Neural cell (in vitro differentiated cells): ENCODE measurements at regions not wholly inside any gene's neighbourhood (a gene's known extent, or its start where the extent isn't known, plus 50 kb on each side); places are given as distances from the start of the nearest gene placed in this dataset.

ENCODE experiments used
- H2AFZ ChIP-seq: fragments of 200-600, 300-800 bp; sonication (generic), shearing (Covaris generic); 2 replicates; pipeline ENCODE4 v1.6.0; 2014; ENCODE audit warnings: low read depth, mild to moderate bottlenecking, antibody characterized with exemption, low read length, moderate library complexity
- H3F3A ChIP-seq: fragments of 200-600 bp; shearing (Covaris generic); 2 replicates; pipeline ENCODE4 v1.6.1; 2016; ENCODE audit warnings: mild to moderate bottlenecking, moderate library complexity, mixed read lengths, antibody characterized with exemption, low read length; ENCODE audit not compliant: insufficient read depth, poor library complexity, severe bottlenecking
- H3K27ac ChIP-seq: fragments of 200-600, 300-800 bp; sonication (generic), shearing (Covaris generic); 2 replicates; pipeline ENCODE4 v1.5.1; 2014; ENCODE audit warnings: mild to moderate bottlenecking, low read length, moderate library complexity
- H3K27me3 ChIP-seq: fragments of 300-800, 200-600 bp; sonication (generic), shearing (Covaris generic); 2 replicates; pipeline ENCODE4 v1.6.0; 2014; ENCODE audit warnings: mild to moderate bottlenecking, low read depth, low read length, moderate library complexity; ENCODE audit not compliant: insufficient read depth
- H3K36me3 ChIP-seq: fragments of 300-800, 200-600 bp; sonication (generic), shearing (Covaris generic); 2 replicates; pipeline ENCODE4 v1.5.1; 2014; ENCODE audit warnings: mild to moderate bottlenecking, antibody characterized with exemption, low read length, moderate library complexity; ENCODE audit not compliant: insufficient read depth
- H3K4me2 ChIP-seq: fragments of 300-800, 200-600 bp; sonication (generic), shearing (Covaris generic); 2 replicates; pipeline ENCODE4 v1.6.0; 2014; ENCODE audit warnings: mild to moderate bottlenecking, low read length
- H3K4me3 ChIP-seq: fragments of 300-800, 200-600 bp; sonication (generic), shearing (Covaris generic); 2 replicates; pipeline ENCODE4 v1.5.1; 2014; ENCODE audit warnings: mild to moderate bottlenecking, low read length, moderate library complexity
- H3K79me2 ChIP-seq: fragments of 200-600 bp; shearing (Covaris generic); replicated peaks from 2 replicates; pipeline ENCODE4 v1.6.0; 2014; ENCODE audit warnings: mild to moderate bottlenecking, low read length, moderate library complexity; ENCODE audit not compliant: insufficient read depth
- H3K9ac ChIP-seq: fragments of 300-800, 200-600 bp; sonication (generic), shearing (Covaris generic); 2 replicates; pipeline ENCODE4 v1.6.1; 2016; ENCODE audit warnings: mild to moderate bottlenecking, low read length, mixed read lengths
- H3K9me2 ChIP-seq: fragments of 200-600 bp; shearing (Covaris generic); 2 replicates; pipeline ENCODE4 v1.6.1; 2016; ENCODE audit warnings: mild to moderate bottlenecking, low read length, mixed read lengths; ENCODE audit not compliant: insufficient read depth
- H3K9me3 ChIP-seq: fragments of 200-600, 300-800 bp; sonication (generic), shearing (Covaris generic); 2 replicates; pipeline ENCODE4 v1.6.1; 2016; ENCODE audit warnings: mild to moderate bottlenecking, mixed run types, low read length, moderate library complexity, mixed read lengths
- H4K20me1 ChIP-seq: fragments of 200-600 bp; shearing (Covaris generic); 2 replicates; pipeline ENCODE4 v1.6.1; 2016; ENCODE audit warnings: mild to moderate bottlenecking, mixed run types; ENCODE audit not compliant: insufficient read depth
- EP300 ChIP-seq: fragments of 450-650 bp; conservative IDR thresholded peaks from 2 replicates; pipeline ENCODE4 v1.6.1; 2014; ENCODE audit warnings: antibody characterized with exemption, mild to moderate bottlenecking, moderate library complexity; ENCODE audit not compliant: poor library complexity, severe bottlenecking
- EZH2 ChIP-seq: fragments of 200-600, 300-800 bp; shearing (Covaris generic), sonication (generic); IDR thresholded peaks from 2 replicates; pipeline ENCODE4 v1.6.1; 2014; ENCODE audit warnings: antibody characterized with exemption, low read length, borderline replicate concordance, mild to moderate bottlenecking; ENCODE audit not compliant: insufficient read depth, poor library complexity, severe bottlenecking
- MXI1 ChIP-seq: fragments of 450-650 bp; conservative IDR thresholded peaks from 2 replicates; pipeline ENCODE4 v1.6.1; 2014; ENCODE audit warnings: antibody characterized with exemption, mild to moderate bottlenecking; ENCODE audit not compliant: poor library complexity, severe bottlenecking
- POLR2AphosphoS5 ChIP-seq: IDR thresholded peaks from 2 replicates; pipeline ENCODE4 v1.6.1; 2012
- RAD21 ChIP-seq: fragments of 450-650 bp; conservative IDR thresholded peaks from 2 replicates; pipeline ENCODE4 v1.6.1; 2014; ENCODE audit warnings: antibody characterized with exemption, mild to moderate bottlenecking, moderate library complexity
- SMC3 ChIP-seq: fragments of 450-650 bp; conservative IDR thresholded peaks from 2 replicates; pipeline ENCODE4 v1.6.1; 2014; ENCODE audit warnings: antibody characterized with exemption, mild to moderate bottlenecking, moderate library complexity; ENCODE audit not compliant: poor library complexity
- TAF1 ChIP-seq: IDR thresholded peaks from 2 replicates; pipeline ENCODE4 v1.6.1; 2012; ENCODE audit warnings: low read depth
- TF ChIP-seq, protein P1 (sequence below): IDR thresholded peaks from 2 replicates; pipeline ENCODE4 v1.6.1; 2012; ENCODE audit warnings: borderline replicate concordance
- TF ChIP-seq, protein P2 (sequence below): fragments of 450-650 bp; IDR thresholded peaks from 2 replicates; pipeline ENCODE4 v1.5.1; 2014; ENCODE audit warnings: antibody characterized with exemption, mild to moderate bottlenecking, moderate library complexity; ENCODE audit not compliant: poor library complexity, severe bottlenecking

DNA sequence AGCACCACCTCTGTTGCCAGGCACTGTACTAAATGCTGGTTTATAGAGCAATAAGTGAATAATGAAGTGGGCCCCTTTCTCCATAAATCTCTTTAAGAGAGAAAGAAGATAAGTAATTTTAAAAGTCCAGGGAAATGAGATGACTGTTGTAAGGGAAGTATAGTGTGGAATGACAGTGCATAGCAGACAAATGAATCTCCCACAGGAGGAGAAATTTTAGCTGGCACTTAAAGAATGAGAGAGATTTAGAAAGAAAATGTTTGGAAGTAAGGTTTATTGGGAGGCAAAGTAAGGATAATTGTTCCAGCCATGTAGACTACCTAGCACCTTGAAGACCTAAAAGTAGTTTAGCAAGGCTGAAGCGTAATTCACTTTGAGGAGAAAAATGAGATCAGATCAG is 1081.1 kb upstream of the PABPC4L start:
- H3K4me3 ChIP-seq, result no peak overlapping the region
- no peaks in the 10 kb centered on the region for H3K9me2 ChIP-seq
- H3K36me3 ChIP-seq, result no peaks in the 10 kb centered on the region
- no peaks in the 10 kb centered on the region for H3F3A ChIP-seq
- H3K27me3 ChIP-seq, result no peaks in the 10 kb centered on the region
- TF ChIP-seq EZH2, result no peak
- no peak for TF ChIP-seq EP300
- TF ChIP-seq SMC3, result no peak
- no peak for TF ChIP-seq POLR2AphosphoS5
- H3K79me2 ChIP-seq, result no peaks in the 10 kb centered on the region
- no peak overlapping the region for H3K9ac ChIP-seq
- no peak overlapping the region for H3K27ac ChIP-seq
- H4K20me1 ChIP-seq, result no peaks in the 10 kb centered on the region
- H2AFZ ChIP-seq, result no peak overlapping the region
- no peaks in the 10 kb centered on the region for H3K9me3 ChIP-seq
- H3K4me2 ChIP-seq, result no peak overlapping the region

DNA sequence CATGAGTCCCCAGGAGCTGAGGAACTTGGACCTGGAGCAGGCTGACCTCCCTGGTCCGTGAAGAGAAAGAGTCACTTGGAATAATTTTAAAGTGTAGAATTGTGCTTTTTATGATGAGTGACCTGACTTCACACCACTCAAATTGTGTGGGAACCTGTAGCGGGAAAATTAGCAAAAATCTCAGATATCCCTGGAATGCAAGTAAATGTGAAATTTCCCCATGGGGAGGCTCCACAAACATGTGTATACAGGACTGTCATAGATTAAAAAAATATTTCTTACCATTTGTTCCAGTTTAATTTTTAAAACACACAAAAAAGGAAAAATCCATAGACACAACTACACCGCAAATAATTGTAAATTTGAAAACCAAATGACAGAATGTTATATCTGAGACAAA is 1079.6 kb upstream of the PABPC4L start:
- H3K9ac ChIP-seq, result no peak overlapping the region
- H4K20me1 ChIP-seq, result no peaks in the 10 kb centered on the region
- H3K27ac ChIP-seq, result no peak overlapping the region
- H3F3A ChIP-seq, result no peaks in the 10 kb centered on the region
- TF ChIP-seq POLR2AphosphoS5 (no peak), TAF1 (no peak), SMC3 (no peak), EP300 (no peak), RAD21 (no peak), MXI1 (no peak), EZH2 (no peak)
- TF ChIP-seq, protein P1, sequence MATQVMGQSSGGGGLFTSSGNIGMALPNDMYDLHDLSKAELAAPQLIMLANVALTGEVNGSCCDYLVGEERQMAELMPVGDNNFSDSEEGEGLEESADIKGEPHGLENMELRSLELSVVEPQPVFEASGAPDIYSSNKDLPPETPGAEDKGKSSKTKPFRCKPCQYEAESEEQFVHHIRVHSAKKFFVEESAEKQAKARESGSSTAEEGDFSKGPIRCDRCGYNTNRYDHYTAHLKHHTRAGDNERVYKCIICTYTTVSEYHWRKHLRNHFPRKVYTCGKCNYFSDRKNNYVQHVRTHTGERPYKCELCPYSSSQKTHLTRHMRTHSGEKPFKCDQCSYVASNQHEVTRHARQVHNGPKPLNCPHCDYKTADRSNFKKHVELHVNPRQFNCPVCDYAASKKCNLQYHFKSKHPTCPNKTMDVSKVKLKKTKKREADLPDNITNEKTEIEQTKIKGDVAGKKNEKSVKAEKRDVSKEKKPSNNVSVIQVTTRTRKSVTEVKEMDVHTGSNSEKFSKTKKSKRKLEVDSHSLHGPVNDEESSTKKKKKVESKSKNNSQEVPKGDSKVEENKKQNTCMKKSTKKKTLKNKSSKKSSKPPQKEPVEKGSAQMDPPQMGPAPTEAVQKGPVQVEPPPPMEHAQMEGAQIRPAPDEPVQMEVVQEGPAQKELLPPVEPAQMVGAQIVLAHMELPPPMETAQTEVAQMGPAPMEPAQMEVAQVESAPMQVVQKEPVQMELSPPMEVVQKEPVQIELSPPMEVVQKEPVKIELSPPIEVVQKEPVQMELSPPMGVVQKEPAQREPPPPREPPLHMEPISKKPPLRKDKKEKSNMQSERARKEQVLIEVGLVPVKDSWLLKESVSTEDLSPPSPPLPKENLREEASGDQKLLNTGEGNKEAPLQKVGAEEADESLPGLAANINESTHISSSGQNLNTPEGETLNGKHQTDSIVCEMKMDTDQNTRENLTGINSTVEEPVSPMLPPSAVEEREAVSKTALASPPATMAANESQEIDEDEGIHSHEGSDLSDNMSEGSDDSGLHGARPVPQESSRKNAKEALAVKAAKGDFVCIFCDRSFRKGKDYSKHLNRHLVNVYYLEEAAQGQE, result no peak
- TF ChIP-seq, protein P2, sequence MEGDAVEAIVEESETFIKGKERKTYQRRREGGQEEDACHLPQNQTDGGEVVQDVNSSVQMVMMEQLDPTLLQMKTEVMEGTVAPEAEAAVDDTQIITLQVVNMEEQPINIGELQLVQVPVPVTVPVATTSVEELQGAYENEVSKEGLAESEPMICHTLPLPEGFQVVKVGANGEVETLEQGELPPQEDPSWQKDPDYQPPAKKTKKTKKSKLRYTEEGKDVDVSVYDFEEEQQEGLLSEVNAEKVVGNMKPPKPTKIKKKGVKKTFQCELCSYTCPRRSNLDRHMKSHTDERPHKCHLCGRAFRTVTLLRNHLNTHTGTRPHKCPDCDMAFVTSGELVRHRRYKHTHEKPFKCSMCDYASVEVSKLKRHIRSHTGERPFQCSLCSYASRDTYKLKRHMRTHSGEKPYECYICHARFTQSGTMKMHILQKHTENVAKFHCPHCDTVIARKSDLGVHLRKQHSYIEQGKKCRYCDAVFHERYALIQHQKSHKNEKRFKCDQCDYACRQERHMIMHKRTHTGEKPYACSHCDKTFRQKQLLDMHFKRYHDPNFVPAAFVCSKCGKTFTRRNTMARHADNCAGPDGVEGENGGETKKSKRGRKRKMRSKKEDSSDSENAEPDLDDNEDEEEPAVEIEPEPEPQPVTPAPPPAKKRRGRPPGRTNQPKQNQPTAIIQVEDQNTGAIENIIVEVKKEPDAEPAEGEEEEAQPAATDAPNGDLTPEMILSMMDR, result no peak
- H3K4me3 ChIP-seq, result no peak overlapping the region
- no peaks in the 10 kb centered on the region for H3K36me3 ChIP-seq
- no peak overlapping the region for H2AFZ ChIP-seq
- H3K27me3 ChIP-seq, result no peaks in the 10 kb centered on the region
- H3K9me3 ChIP-seq, result no peaks in the 10 kb centered on the region
- no peak overlapping the region for H3K4me2 ChIP-seq
- no peaks in the 10 kb centered on the region for H3K79me2 ChIP-seq
- no peaks in the 10 kb centered on the region for H3K9me2 ChIP-seq

DNA sequence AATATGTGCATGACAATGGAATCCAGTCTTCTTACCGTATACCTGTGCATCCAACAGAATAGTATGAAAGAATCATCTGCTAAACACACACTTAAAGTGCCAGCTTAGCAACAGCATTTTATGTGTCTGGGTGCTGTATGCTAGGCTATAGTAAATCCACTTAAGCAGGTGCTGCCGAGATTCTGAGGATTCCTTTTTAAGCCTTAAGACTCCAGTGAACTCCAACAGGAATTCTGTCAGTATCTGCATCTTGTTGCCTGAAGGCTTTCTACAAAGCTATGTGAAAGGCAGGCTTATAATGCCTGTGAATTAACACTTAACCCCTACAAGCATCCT is 1076.4 kb upstream of the PABPC4L start:
- Histone ChIP-seq H3K27me3 (no peaks in the 10 kb centered on the region), H3K4me2 (no peak overlapping the region), H2AFZ (no peak overlapping the region), H3K9ac (no peak overlapping the region), H3F3A (no peaks in the 10 kb centered on the region), H3K4me3 (no peak overlapping the region), H3K27ac (no peak overlapping the region), H3K9me2 (no peaks in the 10 kb centered on the region), H3K79me2 (no peaks in the 10 kb centered on the region), H3K36me3 (no peaks in the 10 kb centered on the region), H3K9me3 (no peaks in the 10 kb centered on the region), H4K20me1 (no peaks in the 10 kb centered on the region)
- TF ChIP-seq SMC3 (no peak), POLR2AphosphoS5 (no peak), MXI1 (no peak), EP300 (no peak), EZH2 (no peak), TAF1 (no peak), RAD21 (no peak)
- TF ChIP-seq, protein P2, result no peak
- TF ChIP-seq, protein P1, result no peak
